Liver (tissue), 3 donors: ENCODE measurements at regions not wholly inside any gene's neighbourhood (a gene's known extent, or its start where the extent isn't known, plus 50 kb on each side); places are given as distances from the start of the nearest gene placed in this dataset.

Experiments used
- ATF3 ChIP-seq: IDR thresholded peaks from 2 replicates; pipeline ENCODE4 v1.6.1; 2016; ENCODE audit warnings: antibody characterized with exemption
- CTCF ChIP-seq: fragments of 150-350 bp; IDR thresholded peaks from 2 replicates; pipeline ENCODE4 v1.5.1; 2017; ENCODE audit warnings: improper control_type of control experiment, low read depth, low read length; ENCODE audit not compliant: missing input control
- GABPA ChIP-seq, 2 donors: IDR thresholded peaks in 1 of 2; conservative IDR thresholded peaks in 1 of 2; 2 replicates each; pipeline ENCODE4 v1.6.1; 2016; ENCODE audit warnings: antibody characterized with exemption in 2 of 2, mild to moderate bottlenecking in 1 of 2, moderate library complexity in 1 of 2
- HNF4G ChIP-seq: IDR thresholded peaks from 2 replicates; pipeline ENCODE4 v1.6.1; 2016; ENCODE audit warnings: antibody characterized with exemption
- JUND ChIP-seq, 2 donors: IDR thresholded peaks; 2 replicates each; pipeline ENCODE4 v1.6.1; 2016; ENCODE audit warnings: antibody characterized with exemption in 2 of 2
- MAX ChIP-seq: IDR thresholded peaks from 2 replicates; pipeline ENCODE4 v1.6.1; 2016; ENCODE audit warnings: antibody characterized with exemption
- NR2F2 ChIP-seq: IDR thresholded peaks from 2 replicates; pipeline ENCODE4 v1.6.1; 2016; ENCODE audit warnings: antibody characterized with exemption
- RAD21 ChIP-seq, 2 donors: IDR thresholded peaks; 2 replicates each; pipeline ENCODE4 v1.6.1; 2016; ENCODE audit warnings: antibody characterized with exemption in 2 of 2, mild to moderate bottlenecking in 2 of 2
- REST ChIP-seq: IDR thresholded peaks from 2 replicates; pipeline ENCODE4 v1.6.1; 2016; ENCODE audit warnings: antibody characterized with exemption, mild to moderate bottlenecking
- RXRA ChIP-seq, 2 donors: IDR thresholded peaks; 2 replicates each; pipeline ENCODE4 v1.6.1; 2017 to 2018; ENCODE audit warnings: antibody characterized with exemption in 2 of 2, mild to moderate bottlenecking in 1 of 2
- TAF1 ChIP-seq: conservative IDR thresholded peaks from 2 replicates; pipeline ENCODE4 v1.6.1; 2016; ENCODE audit warnings: antibody characterized with exemption, mild to moderate bottlenecking
- YY1 ChIP-seq: IDR thresholded peaks from 2 replicates; pipeline ENCODE4 v1.6.1; 2016; ENCODE audit warnings: antibody characterized with exemption, mild to moderate bottlenecking
- ZBTB33 ChIP-seq: IDR thresholded peaks from 2 replicates; pipeline ENCODE4 v1.6.1; 2016; ENCODE audit warnings: antibody characterized with exemption
- donor health status: healthy.
- donor health status: healthy.

GRCh38 chrX:1727531-1728027 lies 112.7 kb downstream of the ASMT start:
- TF ChIP-seq CTCF, result no peak
- TF ChIP-seq HNF4G, result no peak
- TF ChIP-seq RAD21 (IDR thresholded peaks at IDR 0.05), result no peak
- TF ChIP-seq GABPA (IDR thresholded peaks at IDR 0.05 in 1 of 2, conservative IDR thresholded peaks at IDR 0.05 in 1 of 2), result no peak
- no peak for TF ChIP-seq YY1
- no peak for TF ChIP-seq TAF1
- TF ChIP-seq MAX, result no peak
- TF ChIP-seq REST, result no peak
- TF ChIP-seq ZBTB33, result no peak
- no peak for TF ChIP-seq RXRA (IDR thresholded peaks at IDR 0.05)
- no peak for TF ChIP-seq ATF3
- no peak for TF ChIP-seq JUND (IDR thresholded peaks at IDR 0.05)
- TF ChIP-seq NR2F2, result no peak
